CD4-positive, alpha-beta T cell treated with Interleukin-12 subunit alpha and Interleukin-12 subunit beta, for 1 hour (primary cell): ENCODE measurements at regions not wholly inside any gene's neighbourhood (a gene's known extent, or its start where the extent isn't known, plus 50 kb on each side); places are given as distances from the start of the nearest gene placed in this dataset.
"Not testable (repeated sequence)": the region's sequence is repeated elsewhere in the genome, so short reads cannot be mapped to it uniquely, and the experiment has no call there.

Source experiments
- DNase-seq: peaks from one replicate; pipeline ENCODE4 v3.0.0-alpha.2; 2020

DNA sequence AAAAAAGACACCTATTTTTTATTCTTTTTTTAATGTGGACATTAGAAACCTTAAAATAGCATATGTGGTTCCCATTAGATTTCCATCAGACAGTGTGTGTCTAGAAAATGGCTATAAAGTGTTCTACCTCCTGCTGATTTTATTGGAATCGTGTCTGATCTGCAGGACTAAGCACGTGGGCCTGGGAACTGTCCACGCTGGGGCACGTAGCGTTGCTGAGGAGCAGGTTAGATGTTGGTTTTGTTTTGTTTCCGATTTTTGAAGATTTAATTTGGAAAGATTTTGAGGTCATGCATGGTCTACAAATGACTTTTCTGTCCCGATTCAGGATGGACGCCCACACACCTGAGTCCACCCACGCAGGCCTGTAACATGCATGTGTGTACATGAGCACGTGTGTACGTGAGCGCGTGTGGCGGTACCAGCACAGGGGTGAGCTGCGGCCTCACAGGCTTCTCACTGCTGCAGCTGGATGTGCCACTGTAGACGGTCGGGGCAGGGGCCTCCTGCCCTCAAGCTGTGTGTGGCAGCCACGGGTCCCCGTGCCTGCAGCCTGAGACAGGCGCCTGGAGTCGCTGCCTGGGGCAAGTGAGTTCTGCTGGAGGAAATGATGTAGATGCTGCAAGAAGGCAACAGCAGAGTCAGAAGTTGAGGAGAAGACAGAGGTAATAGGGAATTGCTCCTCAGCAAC, 99.7 kb upstream of the CTDP1 start:
- no peak for DNase-seq

DNA sequence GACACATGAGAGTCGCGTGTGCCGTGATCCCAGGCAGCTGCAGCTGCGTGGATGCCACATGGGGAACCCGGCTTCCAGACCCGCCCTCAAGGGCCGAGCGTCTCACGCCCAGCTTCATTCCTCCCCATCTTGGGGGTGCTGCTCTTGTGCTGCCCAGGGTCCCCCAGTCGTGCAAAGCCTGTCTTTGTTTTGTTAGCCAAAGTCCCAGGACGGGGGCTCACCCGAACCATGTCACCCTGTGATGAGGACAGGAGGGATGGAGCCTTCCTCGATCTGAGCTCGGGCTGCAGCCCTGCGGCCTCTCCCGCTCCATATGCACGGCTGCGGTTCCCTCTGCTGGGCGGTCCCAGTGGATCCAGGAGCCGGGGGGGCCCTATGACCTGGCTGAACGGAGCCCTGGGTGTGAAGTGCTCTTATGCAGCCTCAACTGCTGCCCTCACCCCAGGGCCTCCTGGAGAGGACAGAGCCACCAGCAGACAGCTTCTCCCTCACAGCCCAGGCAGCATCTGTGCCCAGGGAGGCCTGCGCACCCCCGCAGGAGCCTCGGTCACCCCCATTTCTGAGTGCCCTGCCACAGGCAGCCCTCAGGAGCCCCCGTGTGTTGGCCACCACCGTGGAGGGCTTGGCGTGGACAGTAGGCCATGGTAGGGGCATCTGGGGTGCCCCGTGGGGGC, 99.0 kb upstream of the CTDP1 start:
- no peak for DNase-seq

DNA sequence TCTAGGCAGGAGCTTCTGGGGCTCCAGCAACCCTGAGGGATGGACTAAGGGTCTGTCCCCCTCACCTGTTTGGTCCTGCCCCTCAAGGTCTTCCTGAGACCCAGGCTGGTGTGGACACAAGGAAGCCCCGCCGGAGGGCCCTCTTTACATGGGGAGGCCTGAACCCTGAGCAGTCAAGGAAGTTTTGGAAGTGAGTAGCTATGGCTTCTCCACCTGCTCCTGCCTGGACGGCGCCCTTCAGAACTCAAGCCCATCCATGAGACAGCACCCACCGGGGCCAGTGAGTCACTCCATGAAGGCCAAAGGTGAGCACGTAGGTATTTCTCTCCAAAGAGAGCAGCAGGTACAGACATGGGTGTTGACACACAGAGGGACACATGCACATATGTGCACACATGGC, 98.2 kb upstream of the CTDP1 start:
- no peak for DNase-seq

DNA sequence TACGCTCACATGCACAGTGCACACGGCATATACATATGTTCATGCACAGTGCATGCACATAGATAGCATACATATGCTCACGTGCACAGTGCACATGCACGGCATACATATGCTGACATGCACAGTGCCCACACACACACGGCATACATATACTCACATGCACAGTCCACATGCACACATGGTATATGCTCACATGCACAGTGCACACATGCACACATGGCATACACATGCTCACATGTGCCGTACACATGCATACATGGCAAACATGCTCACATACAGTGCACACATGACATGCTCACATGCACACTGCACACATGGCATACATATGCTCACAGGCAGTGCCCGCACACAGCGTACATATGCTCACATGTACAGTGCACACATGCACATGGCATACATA, 97.7 kb upstream of the CTDP1 start:
- no peak for DNase-seq

DNA sequence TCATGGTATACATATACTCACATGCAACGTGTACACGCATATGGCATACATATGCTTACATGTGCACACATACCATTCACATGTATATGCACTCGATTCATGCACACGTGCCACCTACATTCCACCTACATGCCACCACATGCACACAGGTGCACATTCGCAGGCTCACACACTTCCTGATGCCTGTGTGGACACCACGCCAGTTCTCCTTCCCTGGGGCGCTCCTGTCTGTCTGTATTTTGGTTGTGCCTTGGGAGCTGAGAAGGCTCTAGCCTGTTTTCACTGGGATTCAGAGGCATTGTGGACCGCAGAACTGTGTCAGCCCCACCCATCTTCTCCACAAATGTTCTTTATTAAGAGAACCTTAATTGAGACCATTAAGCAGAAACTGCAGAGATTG, 96.6 kb upstream of the CTDP1 start:
- DNase-seq = no peak

DNA sequence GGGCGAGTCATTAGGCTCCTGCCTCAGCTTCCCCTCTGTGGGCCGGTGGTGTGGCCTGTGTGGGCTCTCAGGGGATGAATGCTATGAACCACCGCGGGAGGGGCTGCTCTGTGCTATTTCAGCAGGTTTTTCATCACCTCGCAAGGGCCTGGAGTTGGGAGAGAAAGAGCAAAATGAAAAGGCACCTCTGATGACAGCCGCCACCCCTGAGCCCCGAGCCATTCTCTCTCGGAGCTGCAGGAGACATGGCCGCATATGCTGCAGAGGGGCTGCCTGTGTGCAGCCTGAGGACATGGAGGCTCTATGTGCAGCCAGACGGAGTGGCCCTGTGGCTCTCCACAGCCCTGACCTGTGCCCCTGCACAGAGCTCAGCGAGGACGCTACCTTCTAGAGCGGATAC, 96.2 kb upstream of the CTDP1 start:
- no peak for DNase-seq

DNA sequence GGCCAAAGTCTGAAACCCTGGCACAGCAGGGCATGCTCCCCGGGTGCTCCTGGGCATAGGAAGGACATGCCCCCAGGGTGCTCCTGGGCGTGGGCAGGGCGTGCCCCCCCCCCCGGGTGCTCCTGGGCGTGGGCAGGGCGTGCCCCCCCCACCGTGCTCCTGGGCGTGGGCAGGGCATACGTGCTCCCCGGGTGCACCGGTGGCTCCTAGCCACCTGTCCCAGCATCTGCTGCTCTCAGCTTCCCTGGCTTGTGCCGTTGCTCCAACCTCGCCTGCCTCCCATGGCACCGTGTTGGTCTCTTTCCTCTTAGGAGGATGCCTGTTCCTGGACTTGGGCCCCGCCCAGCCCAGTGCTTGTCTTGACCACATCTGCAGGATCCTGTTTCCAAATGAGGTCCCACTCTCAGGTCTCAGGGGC, 95.6 kb upstream of the CTDP1 start:
- DNase-seq = no peak

DNA sequence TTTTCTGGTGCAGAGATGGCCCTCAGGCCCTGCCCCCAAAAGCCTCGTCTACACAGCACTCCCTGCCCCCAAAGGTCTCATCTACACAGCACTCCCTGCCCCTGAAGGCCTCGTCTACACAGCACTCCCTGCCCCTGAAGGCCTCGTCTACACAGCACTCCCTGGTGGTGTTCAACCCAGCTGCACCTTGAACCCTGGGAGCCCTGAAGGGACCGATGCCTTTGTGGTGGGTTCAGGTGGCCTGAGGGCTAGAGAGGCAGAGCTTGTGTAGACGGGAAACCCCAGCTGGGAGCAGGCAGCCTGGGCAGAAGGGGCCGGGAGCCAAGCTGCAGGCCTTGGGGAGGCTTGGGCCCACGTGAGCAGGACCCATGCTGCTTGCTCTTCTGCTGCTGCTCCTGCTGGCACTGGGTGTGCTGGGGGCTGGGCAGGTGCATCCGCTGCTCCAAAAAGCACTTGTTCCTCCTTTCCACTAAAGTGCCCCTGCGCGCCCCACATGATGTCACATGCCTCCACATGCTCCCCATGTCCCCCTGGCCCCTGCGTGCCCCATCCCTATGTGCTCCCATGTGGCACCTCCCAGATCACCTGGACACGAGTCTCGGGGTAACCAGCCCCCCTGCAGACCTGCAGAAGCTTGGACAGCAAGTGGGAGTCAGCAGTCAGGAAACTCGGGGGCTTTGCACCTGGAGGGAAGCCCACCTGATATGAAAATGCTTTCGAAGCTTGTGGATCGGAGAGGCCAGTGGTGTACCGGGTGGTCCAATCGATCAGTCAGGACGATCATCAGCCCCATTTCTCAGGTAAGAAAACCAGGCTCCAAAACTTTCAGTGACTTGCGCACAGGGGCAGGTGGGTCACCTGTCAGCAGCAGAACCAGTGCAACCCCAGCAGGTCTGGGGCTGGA, 94.9 kb upstream of the CTDP1 start:
- DNase-seq = no peak

DNA sequence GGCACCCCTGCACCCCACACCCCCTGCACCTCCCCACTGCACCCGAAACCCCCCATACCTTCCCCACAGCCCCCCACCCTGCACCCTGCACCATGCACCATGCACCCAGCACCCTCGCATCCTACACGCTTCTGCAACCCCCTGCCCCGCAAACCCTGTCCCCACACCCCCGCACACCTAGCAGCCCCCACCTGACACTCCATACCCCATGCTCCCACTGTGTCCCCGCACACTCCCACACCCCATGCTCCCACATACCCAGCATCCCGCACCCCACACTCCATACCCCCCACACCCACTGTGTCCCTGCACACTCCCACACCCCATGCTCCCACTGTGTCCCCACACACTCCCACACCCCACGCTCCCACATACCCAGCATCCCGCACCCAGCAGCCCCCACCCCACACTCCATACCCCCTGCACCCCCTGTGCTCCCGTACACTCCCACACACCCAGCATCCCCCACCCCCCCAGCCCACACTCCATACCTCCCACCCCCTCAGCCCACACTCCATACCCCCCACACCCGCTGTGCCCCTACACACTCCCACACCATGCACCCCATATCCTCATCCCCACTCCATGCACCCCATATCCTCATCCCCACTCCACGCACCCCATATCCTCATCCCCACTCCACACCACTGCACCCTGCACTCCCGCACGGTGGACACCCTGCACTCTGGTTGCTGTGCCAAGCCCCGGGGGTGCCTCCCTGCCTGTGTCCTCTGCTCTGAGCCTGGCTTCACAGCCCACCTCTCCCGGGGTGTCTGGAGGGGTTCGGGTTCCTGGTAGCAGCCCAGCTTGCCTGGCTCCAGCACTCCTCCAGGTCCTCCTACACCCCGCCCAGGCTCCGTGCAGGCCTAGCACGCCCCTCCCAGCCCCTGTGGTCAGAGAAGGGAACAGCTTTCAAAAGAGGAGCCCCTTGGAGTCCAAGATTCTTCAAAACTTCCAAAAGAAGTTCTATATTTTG, 93.9 kb upstream of the CTDP1 start:
- DNase-seq = no peak

DNA sequence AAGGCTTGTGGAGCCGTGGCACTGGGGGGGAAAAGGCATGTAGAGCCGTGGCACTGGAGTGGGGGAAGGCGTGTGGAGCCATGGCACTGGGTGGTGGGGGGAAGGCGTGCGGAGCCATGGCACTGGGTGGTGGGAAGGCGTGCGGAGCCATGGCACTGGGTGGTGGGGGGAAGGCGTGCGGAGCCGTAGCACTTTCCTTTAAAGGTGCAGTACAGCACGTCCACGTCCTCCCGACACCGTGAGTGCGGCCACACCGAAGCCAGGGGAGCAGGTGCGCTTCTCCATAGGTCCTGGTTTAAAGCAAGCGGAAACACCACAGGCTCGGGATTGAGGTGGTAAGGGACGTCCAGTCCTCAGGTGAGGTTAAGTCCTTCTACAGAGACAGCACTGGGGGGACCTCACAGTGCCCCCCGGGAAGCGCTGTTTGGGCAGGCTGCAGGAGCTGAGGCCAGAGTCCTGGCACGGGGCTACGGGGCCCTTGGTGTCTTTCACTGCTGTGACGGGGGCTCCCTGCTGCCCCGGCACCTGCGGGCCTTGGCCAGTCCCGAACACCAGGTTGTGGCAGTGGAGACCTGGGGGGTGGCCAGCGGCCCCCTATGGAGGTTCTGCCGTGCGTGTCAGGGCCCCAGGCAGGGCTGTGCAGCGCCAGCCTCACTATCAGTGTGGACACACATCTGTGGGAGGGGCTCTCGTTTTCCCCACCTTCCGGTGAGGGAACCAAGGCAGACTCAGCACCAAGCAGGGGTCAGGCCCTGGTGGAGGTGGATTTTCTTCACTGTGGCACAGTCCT, 93.0 kb upstream of the CTDP1 start:
- DNase-seq = no peak

DNA sequence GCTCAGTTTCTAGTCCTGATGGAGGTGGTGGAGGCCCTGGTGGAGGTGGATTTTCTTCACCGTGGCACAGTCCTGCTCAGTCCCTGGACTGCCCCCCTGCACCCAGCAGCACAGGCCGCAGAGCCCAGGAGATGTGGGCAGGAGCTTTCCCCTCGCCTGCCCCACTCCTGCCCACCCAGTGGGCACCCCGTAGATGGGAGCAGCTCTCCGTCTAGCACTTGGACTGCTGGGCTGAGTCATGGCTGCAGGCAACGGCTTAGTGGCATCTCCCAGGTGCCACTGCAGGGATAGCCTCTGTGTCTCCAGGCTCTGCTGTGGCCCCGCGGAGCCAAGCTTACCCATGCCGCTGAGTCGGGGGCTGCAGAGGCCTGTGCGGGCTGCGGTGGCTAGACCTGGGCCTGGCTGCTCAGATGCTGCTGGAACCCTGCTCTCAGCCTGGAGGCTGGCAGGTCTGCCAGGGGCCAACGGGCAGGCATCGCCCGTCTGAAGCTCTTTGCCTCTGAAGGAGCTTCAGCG, 92.3 kb upstream of the CTDP1 start:
- DNase-seq = no peak

DNA sequence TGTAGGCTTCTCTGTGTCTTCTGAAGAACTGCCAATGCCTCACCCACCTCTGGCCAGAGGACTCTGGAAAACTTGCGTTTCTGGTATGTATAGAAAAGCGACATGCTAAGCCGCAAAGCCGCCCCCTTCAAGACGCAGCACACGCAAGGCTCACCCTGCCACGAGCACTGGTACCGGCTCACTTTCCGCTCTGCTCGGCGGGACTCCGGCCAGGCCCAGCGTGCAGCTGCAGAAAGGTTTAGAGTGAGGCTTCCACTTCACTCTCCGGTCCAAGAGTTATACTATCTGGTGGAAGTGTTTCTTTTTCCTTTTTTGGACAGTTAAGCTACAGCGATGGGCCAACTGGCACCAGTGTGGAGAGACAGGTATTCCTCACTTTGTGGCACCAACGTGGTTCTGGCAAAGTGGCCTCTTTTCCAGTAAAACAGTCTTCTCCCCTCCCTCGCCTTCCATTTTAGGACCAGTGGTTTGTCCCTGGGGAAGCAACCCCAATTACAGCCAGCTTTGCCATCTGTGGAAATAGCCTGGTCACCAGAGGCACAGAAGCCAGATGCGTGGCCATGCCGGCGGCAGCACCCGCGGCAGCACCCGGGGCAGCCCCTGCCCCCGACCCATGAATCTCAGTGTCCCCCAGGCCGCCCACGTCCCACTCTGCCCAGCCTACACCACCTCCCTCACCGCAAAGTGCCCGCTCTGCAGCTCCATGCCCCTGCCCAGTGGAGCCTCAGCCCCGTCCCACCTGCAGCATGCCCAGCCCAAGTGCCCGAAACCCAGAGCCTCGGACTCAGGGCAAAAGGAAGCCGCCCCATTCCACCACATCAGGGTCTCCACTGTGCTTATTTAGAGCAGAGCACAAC, 91.6 kb upstream of the CTDP1 start:
- DNase-seq = no peak

DNA sequence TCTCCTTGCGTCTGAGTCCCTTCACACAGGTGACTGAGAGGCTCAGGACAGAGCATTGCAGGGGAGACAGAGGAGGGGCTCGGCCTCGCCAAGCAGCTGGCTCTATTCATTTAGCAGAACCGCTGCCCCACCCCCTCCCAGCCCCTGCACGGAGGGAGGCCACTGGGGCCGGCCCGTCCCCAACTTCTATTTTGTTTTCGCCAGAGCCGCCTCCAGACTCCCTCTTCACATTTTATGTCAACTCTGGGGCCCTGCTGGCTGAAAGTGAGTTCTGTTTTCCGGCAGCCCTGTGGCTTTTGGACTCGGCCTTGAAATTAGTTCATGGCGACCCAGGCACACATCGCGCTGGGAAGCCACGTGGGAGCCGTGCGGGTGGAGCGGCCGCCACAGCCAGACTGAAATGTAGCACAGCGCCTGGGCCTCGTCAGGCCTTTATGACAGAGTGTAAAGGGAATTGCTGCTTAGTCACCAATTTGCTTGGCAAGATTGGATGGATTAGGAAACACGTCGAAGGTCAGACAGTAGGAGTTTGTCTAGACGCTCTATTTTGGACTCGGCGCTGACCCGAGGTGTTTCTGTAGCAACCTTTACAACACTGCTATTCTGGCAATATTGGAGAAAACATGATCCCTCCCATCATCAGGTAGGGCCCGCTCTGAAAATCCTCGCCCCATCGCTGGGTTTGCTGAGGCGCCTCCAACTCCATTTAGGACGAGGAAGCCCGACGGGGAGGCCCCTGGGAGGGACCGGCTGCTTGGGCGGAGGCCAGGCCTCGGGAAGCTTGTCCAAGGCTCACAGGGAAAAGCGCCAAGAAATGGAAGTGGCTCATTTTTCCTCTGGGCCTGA, 90.7 kb upstream of the CTDP1 start:
- no peak for DNase-seq

DNA sequence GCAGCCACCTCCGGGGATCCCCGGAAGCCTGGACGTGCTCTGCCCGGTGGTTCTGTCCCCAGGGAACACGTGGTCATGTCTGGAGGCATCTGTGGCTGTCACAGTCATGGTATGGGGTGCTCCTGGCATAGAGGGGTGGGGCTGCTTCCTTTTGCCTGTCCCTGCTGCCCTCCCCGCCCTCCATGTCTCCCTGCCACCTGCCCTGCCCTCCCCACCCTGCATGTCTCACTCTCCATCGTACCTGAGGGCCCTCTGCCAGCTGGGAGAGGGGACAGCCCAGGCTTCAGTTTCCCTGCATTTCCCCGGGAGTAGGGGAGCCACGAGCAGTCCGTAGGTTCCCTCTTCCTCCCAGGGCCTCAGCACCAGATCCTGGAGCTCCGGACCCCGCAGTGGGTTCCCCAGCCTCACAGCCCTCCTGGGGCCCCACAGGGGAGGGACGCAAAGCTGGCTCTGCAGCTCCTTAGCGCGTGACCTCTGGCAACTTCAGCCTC, 90.0 kb upstream of the CTDP1 start:
- no peak for DNase-seq

DNA sequence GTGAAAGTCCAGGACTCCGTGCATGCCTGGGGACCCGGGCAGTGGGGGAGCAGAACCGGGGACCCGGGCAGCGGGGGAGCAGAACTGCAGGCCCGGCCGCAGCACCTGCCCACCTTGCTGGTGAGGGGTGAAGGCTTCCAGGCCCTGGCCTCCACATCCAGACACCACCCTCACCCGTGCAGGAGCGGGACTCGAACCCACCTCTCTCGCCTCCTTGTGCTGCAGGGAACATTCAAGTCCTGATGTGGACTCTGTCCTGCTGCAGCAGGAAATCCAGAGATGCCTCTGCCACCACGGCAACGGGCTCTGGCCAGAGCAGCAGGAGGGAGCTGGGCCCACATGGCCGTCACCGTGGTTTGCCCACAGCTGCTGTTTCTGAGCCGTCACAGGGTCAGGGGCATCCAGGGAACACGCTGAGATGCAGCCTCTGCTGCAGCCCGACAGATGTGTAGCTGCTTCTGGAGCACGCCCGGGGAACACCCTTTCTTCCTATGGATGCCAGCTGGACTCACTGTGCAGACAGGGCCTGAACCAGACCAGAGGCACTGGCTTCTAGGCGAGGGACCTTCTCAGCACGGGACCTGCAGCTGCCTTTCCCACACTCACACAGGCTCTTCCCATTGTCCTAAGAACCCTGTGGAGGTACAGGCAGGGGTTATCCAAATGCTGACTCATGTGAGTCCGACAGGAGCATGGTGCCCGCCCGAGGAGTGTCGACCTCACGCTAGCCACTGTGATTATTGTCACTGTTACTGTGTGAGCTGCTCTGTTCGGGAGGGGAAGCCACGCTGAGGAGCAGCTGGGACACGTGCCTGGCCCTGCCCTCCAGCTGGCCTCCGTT, 89.2 kb upstream of the CTDP1 start:
- DNase-seq = no peak

DNA sequence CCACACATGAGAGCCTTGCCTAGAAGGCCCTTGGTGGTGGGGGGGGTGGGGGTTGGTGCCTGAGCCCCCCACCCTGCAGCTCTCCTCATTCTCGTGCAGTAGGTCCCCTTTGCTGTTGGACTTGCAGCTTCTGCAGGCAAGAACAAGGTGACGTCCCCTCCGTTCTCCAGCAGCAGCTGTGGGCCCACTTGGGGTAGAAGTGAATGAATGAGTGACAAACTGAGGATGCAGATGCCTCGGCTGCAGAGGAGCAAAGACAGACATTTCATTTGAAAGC, 88.6 kb upstream of the CTDP1 start:
- no peak for DNase-seq

DNA sequence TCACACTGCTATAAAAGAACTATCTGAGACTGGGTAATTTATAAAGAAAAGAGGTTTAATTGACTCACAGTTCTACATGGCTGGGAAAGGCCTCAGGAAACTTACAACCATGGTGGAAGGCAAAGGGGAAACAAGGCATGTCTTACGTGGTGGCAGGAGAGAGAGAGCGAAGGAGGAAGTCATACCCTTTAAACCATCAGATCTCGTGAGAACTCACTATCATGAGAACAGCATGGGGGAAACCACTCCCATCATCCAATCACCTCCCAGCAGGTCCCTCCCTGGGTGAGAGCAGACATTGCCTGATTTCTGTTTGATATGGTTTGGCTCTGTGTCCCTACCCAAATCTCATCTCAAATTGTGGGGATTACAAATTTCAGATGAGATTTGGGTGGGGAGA, 86.9 kb upstream of the CTDP1 start:
- DNase-seq = not testable (repeated sequence)

DNA sequence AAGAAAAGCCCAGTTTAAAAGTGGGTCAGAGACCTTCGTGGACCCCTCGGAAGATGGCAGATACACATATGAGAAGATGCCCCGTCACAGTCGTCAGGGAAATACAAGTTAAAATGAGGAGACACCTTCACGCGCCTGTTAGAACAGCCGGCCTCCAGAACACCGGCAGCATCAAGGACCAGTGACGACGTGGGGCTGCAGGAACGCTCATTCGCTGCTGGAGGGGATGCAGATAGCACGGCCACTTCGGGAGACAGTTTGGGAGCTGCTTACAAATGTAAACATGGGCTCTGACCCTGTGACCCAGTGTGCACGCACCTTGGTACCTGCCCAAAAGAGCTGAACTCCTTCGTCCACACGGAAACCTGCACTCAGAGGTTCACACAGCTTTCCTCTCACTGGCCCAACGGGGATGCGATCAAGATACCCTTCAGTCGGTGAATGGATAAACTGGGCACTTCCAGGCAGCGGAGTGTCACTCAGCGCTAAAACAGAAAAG, 83.7 kb upstream of the CTDP1 start:
- no peak for DNase-seq
